ENCODE measurements at regions not wholly inside any gene's neighbourhood (a gene's known extent, or its start where the extent isn't known, plus 50 kb on each side); places are given as distances from the start of the nearest gene placed in this dataset.
"Not testable (repeated sequence)": the region's sequence is repeated elsewhere in the genome, so short reads cannot be mapped to it uniquely, and the experiment has no call there.

DNA sequence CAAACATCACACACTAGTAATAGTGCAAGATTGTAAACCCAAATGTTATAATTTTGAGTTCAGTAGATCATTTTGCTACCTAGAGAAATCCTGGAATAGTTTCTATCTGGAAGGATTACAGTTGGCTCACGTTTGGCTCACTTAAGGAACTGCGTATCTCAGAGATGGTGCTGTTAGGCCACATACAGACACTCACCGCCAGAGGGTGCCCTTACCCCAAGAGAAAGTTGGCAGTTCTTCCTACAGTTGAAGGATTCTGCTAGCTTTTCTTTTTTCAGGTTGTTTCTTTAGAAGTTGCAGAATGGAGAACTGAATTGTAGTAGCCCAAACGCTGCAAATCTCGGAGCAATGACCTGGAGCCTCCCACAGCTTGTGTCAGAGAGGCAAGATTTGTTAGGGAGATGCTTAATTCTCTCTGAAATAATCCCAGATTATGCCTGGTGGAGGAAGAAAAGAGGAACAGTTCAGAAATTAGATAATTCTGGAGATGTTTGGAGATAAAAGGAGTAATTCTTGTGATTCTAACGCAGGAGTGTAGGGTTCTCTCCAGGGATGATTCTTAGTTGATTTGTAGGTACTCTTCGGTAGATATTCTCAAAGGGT is 87.9 kb upstream of the PAPPA2 start:
- Mint-ChIP-seq H3K36me3 (ENCODE audit: low read depth) (no peaks in the 10 kb centered on the region), H3K4me3 (no peak overlapping the region), H3K4me1 (no peaks in the 10 kb centered on the region), H3K9me3 (no peaks in the 10 kb centered on the region), H3K27me3 (peaks cover 6% of the 10 kb centered on the region), H3K27ac (no peak overlapping the region)
- CTCF ChIA-PET, result no interaction called here
- ATAC-seq (ENCODE audit: low read depth) (peak; percentile 49), DNase-seq (peak; percentile 22)
- intact Hi-C loops (cut with micrococcal nuclease), result loop anchor here (2.0 to 10.0 kb wide), 4 partner anchors 506 to 1572 kb away; no protein-coding TSS in a partner anchor
- TF ChIP-seq, protein P1, sequence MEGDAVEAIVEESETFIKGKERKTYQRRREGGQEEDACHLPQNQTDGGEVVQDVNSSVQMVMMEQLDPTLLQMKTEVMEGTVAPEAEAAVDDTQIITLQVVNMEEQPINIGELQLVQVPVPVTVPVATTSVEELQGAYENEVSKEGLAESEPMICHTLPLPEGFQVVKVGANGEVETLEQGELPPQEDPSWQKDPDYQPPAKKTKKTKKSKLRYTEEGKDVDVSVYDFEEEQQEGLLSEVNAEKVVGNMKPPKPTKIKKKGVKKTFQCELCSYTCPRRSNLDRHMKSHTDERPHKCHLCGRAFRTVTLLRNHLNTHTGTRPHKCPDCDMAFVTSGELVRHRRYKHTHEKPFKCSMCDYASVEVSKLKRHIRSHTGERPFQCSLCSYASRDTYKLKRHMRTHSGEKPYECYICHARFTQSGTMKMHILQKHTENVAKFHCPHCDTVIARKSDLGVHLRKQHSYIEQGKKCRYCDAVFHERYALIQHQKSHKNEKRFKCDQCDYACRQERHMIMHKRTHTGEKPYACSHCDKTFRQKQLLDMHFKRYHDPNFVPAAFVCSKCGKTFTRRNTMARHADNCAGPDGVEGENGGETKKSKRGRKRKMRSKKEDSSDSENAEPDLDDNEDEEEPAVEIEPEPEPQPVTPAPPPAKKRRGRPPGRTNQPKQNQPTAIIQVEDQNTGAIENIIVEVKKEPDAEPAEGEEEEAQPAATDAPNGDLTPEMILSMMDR (IDR thresholded peaks at IDR 0.05), result no peak
- POLR2A ChIA-PET, result no interaction called here

DNA sequence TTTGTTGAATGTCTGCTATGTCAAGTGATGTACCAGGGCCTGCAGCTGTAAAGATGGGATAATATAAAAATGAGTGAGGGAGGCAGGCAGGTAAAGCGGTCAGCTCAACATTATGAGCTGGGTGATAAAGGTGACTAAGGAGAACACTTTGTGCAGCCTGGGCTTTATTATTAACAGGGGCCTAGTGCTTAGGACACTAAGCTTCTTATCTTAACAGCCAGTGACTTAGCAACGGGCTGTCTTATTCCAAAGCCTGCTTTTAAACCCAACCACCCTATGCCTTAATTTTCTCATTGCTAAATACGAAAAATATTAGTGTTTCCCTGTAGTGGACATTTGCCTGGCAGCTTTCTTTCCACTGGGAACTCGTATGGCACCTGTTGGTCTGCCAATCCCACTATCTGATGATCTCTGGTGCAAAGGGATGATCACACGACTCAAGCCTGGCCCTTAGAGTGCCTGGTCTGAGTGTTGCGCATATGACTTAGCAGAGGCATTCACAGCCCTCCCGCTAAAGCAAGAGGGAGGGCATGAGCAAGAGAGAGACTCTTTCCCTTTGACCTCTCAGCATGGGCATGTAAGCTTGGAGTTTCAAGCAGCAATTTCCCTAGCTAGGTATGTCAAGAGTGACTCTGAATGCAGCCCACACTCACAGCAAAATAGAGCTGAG is 98.6 kb upstream of the PAPPA2 start:
- Mint-ChIP-seq H3K4me3 (no peak overlapping the region), H3K4me1 (no peaks in the 10 kb centered on the region), H3K27ac (no peak overlapping the region), H3K27me3 (peaks cover 6% of the 10 kb centered on the region), H3K36me3 (ENCODE audit: low read depth) (no peaks in the 10 kb centered on the region), H3K9me3 (no peaks in the 10 kb centered on the region)
- POLR2A ChIA-PET, result no interaction called here
- no peak for ATAC-seq (ENCODE audit: low read depth)
- no peak for DNase-seq
- CTCF ChIA-PET, result no interaction called here
- TF ChIP-seq, protein P1 (IDR thresholded peaks at IDR 0.05), result no peak
- intact Hi-C loops (cut with micrococcal nuclease), result no loop called here

DNA sequence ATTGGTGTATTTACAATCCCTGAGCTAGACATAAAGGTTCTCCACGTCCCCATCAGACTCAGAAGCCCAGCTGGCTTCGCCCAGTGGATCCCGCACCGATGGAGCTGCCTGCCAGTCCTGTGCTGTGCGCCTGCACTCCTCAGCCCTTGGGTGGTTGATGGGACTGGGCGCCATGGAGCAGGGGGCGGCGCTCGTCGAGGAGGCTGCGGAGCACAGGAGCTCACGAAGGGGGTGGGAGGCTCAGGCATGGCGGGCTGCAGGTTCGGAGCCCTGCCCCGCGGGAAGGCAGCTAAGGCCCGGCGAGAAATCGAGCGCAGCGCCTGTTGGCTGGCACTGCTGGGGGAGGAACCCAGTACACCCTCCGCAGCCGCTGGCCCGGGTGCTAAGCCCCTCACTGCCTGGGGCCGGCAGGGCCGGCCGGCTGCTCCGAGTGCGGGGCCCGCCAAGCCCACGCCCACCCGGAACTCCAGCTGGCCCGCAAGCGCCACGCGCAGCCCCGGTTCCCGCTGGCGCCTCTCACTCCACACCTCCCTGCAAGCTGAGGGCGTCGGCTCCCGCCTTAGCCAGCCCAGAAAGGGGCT is 113.8 kb upstream of the PAPPA2 start:
- ATAC-seq (ENCODE audit: low read depth); H3K4me3 Mint-ChIP-seq; CTCF ChIA-PET; POLR2A ChIA-PET; DNase-seq; H3K4me1 Mint-ChIP-seq; H3K27ac Mint-ChIP-seq; intact Hi-C loops (cut with micrococcal nuclease); H3K36me3 Mint-ChIP-seq (ENCODE audit: low read depth); H3K27me3 Mint-ChIP-seq: not testable (repeated sequence)
- peaks cover 25% of the 10 kb centered on the region for H3K9me3 Mint-ChIP-seq

DNA sequence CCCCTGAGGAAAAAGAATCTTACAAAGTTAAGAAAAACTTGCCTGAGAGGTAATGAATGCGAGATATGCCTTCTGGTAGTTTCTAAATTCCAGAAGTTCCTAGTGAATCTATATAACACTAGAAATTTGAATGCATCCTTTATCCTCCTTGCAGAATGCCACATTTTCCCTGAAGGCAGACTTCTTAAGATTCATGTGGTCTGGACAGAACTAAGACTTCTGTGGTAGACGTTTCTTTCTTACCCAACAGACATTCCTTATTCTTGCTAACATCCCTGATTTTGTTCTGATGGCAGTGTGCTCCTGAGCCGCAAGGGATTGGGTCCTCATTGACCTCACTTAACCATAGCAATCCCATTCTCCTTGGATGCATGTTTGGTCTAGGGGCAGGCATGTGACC is 121.3 kb upstream of the PAPPA2 start:
- Mint-ChIP-seq H3K27ac (no peak overlapping the region), H3K27me3 (no peaks in the 10 kb centered on the region), H3K9me3 (peaks cover 21% of the 10 kb centered on the region), H3K4me3 (no peak overlapping the region), H3K36me3 (ENCODE audit: low read depth) (no peaks in the 10 kb centered on the region), H3K4me1 (no peaks in the 10 kb centered on the region)
- ChIA-PET POLR2A (no interaction called here), CTCF (no interaction called here)
- intact Hi-C loops (cut with micrococcal nuclease), result no loop called here
- DNase-seq, result no peak
- TF ChIP-seq, protein P1 (IDR thresholded peaks at IDR 0.05), result no peak
- ATAC-seq (ENCODE audit: low read depth), result no peak

DNA sequence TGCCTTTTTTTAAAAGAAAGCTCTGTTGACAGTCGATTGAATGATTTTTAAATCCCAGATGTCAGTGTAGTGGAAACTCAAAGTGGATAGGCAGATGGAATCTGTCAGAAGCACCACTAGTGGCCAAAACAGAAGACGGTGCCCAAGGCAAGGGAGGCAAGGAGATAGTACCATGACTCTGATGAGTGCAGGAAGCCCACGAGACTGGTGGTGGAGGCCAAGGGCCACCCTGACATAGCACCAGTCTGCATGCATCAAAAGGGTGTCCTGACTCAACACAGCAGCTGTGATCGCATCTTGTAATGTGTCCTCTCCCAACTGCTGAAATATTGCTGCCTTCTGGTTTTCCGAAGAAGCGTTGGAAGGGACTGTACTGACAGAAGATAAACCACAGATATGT is 124.1 kb upstream of the PAPPA2 start:
- peaks cover 3% of the 10 kb centered on the region for H3K9me3 Mint-ChIP-seq
- TF ChIP-seq, protein P1 (IDR thresholded peaks at IDR 0.05), result no peak
- POLR2A ChIA-PET, result no interaction called here
- ATAC-seq (ENCODE audit: low read depth) (no peak), DNase-seq (no peak)
- H3K36me3 Mint-ChIP-seq (ENCODE audit: low read depth), result no peaks in the 10 kb centered on the region
- no peak overlapping the region for H3K27ac Mint-ChIP-seq
- H3K4me1 Mint-ChIP-seq, result no peaks in the 10 kb centered on the region
- no peak overlapping the region for H3K4me3 Mint-ChIP-seq
- intact Hi-C loops (cut with micrococcal nuclease), result no loop called here
- CTCF ChIA-PET, result no interaction called here
- peaks cover 5% of the 10 kb centered on the region for H3K27me3 Mint-ChIP-seq
